ENCODE measurements at regions not wholly inside any gene's neighbourhood (a gene's known extent, or its start where the extent isn't known, plus 50 kb on each side); places are given as distances from the start of the nearest gene placed in this dataset.

- TF ChIP-seq CTCF (IDR thresholded peaks at IDR 0.05) (no peak), POLR2A (IDR thresholded peaks at IDR 0.05) (no peak)
These were observed 233.7 kb downstream of the EN1 start for GRCh38 chr2:118613737-118614136.

Measured in ovary (tissue), 3 donors.